Head of caudate nucleus (tissue), 42 donors: ENCODE measurements at regions not wholly inside any gene's neighbourhood (a gene's known extent, or its start where the extent isn't known, plus 50 kb on each side); places are given as distances from the start of the nearest gene placed in this dataset.

Experiments used
- DNase-seq, 42 donors: peaks; one replicate each; pipeline versions ENCODE4 v3.0.0 to v3.0.0-alpha.2; 2020 to 2021; ENCODE audit warnings: mixed read lengths in 7 of 42
- intact Hi-C: fragments of 100-400 bp; cut with DNase I; formaldehyde crosslinking; loops from one replicate; pipeline ENCODE4 v1.15.0; 2022

DNA sequence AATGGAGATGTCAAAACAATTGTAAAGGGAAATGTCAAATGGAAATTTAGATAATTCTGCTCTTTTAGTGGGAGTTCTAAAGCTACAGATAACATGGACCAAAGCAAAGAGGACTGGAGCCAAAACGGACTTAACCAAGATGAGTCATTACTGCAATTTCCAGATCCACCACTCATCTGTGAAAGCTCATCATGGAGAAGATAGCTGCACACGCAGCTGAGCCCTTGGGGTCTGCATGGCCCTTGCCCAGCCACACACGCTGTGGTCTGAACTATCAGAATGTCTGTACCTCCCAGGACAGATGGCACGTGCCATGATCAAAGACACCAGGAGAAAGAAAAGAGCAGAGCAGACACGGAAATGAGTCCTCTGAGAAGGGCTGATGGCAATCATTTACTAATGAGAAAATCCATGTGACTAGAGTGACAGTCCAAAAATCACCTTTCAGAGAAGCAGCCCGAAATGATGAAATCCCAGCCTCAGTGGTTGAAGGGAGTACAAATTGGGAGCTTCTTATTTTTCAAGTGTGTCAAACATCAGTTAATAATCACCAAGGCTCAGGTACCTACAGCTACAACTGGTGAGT, 177.9 kb upstream of the MGMT start:
- intact Hi-C loops, result no loop called here
- DNase-seq, result no peak

DNA sequence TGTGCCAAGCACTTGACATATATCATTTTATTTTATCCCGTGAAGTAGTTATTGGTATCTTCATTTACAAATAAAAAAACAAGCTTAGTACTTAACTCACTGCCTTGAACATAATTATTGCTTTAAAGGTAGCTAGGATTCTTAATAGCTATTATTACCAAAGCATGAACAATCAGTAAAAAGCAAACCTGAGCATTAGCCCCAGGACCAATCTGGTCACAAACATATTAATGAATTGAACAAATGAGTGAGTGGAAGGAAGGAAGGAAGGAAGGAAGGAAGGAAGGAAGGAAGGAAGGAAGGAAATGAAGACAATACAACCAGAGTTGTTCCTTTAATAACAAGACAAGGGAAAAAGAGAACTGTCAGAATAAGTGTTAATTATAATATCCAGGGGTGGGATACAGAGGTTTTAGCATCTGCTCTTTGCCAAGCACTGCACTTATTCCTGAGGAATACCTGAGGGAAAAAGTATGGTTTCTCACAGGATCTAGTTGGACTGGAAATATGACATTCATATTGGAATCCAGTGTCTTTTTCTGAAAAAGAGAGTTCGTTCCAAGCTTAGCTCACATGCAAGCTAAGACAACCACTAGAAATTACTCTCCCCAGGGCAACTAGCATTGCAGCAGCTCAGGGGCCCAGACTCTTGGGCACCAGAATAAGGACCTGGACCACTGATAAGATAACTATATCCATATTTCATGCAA, 172.9 kb upstream of the MGMT start:
- intact Hi-C loops, result no loop called here
- DNase-seq, result no peak

DNA sequence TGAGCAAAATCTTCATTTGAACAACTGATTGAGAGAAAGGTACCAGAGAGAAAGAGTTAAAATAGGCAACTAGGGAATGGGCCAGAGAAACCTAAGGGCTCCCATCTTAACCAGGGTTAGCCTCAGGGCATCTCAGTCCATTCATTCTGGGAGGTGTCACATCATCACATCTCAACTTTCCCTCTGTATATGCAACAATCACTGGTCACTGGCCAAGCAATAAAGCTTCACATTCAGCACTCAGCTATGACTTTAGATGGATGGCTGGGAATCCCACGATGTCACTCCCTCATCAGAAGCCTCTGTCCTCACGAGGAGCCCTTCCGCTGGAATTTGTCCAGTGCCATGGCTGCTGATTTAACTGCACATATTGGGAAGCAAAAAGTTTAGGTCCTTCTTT, 172.1 kb upstream of the MGMT start:
- DNase-seq, result no peak
- intact Hi-C loops, result no loop called here

DNA sequence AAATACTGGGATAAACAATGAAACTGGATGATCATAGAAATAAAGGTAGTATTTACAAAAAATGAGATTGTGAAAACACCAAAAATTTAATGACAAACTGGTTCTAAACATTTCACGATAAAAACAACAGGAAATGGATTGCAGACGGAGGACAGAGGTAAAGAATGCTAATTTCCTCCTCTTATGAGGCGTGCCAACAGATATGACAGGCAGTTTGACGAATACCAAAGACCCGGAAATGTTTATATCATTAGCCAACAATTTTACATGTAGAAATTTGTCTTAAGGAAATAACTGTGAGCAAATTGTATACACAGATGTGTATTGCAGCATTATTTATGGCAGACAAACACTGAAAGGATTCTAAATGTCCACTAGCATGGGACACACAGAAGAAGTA, 162.0 kb upstream of the MGMT start:
- intact Hi-C loops, result no loop called here
- no peak for DNase-seq

DNA sequence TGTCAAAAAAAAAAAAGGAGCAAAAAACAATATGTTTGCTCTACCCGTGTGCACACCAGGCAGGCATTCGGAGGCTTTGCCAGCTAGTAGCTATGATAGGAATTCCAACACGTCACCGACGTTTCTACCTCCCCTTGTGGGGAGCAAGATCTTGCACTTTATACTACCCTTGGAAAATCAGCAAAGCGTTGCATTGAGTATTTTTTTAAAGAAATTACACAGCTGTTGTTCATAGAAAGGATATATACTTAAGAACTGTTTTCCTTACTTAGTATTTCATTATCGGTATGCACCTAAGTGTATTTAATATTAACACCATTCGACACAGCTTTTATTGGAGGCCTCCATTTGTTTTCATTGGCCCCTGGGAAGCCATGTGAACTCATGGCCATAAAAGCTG, 159.9 kb upstream of the MGMT start:
- intact Hi-C loops, result no loop called here
- no peak for DNase-seq

DNA sequence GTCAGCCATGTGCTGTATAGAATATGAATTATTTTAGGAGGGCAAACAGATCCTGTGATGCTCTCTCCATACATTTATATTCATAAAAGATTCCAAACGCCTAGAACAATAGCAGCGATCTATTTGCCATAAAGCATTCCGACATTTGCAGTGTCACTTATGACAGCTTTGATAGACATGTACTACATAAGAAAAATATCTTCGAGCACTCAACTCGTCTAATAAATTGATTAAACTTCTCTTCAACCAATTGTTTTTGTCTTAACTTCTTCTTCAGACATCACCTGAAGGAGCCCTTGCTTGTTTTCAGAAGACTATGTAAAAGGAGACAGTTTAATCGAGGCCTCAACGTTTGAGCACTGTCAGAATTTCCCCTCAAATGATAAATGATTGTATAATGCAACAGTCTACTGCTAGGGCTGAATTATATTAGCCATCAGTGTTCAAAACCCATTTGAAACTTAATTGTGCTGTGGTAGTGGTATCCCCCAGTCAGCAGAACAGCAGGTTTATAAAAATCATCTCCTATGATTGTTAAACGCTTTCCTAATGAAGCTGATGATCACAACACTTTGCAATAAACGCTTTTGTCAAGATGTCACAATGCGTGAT, 158.0 kb upstream of the MGMT start:
- no peak for DNase-seq
- intact Hi-C loops, result no loop called here

DNA sequence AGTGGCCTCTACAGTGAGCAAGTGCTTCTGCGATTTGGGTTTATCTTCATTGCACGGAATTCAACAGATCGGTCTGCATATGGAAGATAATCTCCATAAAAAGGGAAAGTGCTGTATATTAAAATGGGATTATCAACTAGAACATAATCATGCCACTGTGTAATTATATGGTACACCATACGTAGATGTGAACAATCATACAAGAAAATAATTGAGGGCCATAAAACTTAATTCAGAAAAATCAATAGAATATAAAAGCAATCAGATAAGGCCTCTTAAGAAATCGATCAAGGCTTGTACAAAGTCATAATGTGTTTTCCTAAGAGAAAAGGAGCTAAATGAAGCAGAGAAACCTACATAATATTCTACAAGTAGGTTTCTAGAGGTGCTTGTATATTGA, 157.5 kb upstream of the MGMT start:
- intact Hi-C loops, result no loop called here
- DNase-seq, result no peak

DNA sequence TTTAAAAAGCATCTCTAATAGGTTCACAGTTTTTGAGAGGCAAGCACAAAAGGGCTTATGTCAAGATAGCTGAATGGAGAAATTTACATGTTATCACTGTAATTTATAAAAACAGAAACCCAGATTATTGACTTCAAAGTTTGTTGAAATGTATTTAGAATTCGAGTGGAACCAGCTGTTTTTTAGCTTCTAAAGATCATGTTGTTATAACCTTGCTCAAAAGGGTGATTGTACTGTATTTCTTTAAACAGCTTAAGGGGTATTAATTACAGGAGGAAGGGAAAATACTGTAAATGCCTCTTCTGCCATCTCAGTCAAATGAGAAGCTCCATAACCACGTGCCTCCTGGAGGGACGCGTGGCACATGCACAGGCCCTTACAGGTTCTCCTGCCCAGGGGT, 156.2 kb upstream of the MGMT start:
- DNase-seq, result no peak
- intact Hi-C loops, result no loop called here

DNA sequence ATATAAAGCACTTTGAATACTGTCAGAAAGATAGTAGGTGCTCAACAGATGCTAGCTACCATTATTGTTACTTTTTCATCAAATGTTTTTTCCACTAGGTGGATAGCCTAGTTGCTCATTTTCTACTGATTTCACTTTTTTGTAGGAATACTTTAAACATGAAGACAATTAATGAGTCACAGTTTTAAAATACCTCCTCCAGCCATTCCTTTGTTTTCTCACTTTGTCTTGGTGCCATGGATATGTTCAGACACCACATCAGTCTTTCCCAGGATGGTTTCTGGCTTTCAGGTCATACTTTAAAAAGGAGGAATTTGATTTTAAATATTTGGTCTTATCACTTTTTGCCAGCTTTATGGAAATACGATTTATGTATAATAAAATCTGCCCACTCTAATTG, 147.1 kb upstream of the MGMT start:
- intact Hi-C loops, result no loop called here
- DNase-seq, result no peak

DNA sequence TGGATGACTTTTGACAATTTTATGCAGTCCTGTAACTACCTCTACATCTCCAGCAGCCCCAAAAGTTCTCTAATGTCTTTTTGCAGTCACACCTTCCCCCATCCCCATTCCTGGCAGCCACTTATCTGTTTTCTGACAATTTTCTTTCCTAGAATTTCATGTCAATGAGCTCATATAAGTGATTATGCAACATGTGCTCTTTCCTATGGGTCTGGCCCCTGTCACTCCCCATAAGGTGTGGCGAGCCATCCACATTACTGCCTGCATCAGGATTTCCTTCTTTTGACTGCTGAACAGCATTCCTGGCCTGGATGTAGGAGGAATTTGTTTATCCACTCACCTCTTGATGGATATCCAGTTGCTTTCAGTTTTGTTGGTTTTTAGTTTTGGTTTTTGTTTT, 146.7 kb upstream of the MGMT start:
- no peak for DNase-seq
- intact Hi-C loops, result no loop called here

DNA sequence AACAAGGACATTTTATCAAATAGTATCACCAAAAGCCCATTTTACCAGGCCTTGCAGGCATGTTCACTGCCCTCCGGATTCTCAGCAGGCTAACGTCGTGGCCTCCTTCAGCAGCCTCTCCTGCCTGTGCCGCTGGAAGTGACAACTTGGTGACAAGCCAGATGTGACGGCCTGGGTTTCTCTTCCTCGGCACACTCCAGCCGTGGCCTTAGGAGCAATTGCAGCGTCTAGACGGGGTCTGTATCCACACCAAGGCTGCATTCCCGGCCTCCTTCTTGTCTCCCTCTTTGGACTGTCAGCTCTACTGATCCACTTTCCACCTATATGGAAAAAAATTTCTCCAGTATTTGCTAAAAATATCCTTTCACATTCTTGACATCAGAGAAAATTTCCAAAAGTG, 145.3 kb upstream of the MGMT start:
- no peak for DNase-seq
- intact Hi-C loops, result no loop called here

DNA sequence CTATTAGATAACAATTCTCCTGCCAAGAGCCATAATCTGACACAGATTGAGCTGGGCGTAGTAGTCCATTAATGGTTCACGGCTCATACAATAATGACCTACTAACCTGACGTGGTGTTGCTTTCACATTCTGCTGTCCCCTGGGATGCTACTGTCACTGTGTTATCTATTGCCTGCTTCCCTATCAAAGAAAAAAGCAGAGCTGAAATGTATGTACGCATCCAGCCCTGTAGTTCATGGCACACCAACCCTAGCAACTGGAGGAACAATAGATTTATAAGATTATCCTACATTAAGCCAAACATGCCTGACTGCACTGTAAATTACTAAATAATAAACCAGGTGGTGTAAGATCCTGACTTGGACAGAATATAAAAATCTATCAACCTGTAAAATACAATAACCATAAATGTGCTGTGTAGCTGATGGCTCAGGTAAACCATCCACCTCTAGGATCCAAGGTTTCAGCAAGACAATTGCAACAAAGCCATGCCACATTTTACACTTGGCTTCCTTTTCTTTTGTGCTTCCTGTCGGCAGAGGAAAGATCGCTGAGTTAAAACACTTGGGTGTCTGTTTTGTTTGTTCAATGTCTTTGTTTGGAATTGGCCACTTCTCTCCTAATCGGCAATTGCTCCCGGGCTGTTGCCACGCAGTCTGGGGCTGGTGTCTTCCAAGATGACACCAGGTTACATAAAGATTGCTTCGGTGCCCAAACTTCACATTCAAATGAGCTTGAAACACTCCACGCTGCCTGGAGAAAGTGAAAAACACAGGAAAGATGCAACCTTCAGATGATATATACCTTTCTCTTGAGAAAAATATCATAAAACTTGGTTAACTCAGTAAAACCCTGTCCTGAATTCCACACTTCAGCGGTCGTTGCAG, 143.9 kb upstream of the MGMT start:
- DNase-seq, result no peak
- intact Hi-C loops, result no loop called here

DNA sequence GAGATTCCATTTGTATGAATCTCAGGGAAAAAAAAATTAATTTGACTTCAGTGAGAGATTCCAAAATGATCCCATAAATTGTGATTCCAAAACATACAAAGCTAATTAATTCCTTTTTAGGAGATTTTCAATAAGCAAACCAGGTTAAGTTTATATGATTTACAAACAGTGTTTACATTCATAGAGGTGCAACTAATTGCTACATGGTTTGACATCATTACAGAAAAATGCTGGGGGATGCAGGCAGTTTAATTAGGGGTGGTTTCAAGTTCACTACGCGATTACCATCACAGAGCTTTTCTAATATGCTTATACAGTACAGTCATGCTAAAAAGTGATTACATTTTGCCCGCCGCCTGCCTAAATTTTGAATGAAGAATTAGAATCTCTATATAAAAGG, 143.2 kb upstream of the MGMT start:
- intact Hi-C loops, result no loop called here
- DNase-seq, result no peak

DNA sequence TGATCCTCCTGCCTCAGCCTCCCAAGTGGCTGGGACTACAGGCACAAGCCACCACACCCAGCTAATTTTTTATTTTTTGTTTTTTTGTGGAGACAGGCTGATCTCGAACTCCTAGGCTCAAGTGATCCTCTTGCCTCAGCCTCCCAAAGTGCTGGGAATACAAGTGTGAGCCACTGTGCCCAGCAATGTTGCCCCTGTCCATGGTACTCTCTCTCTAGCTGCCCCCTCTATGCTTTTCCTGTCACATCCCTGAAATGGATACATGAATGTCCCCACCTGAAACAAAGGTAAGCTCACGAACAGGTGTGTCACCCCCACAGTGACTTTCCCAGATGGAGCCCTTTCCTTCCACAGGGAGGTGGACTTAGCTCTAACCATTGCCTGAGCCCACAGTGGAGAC, 141.1 kb upstream of the MGMT start:
- no peak for DNase-seq
- intact Hi-C loops, result no loop called here

DNA sequence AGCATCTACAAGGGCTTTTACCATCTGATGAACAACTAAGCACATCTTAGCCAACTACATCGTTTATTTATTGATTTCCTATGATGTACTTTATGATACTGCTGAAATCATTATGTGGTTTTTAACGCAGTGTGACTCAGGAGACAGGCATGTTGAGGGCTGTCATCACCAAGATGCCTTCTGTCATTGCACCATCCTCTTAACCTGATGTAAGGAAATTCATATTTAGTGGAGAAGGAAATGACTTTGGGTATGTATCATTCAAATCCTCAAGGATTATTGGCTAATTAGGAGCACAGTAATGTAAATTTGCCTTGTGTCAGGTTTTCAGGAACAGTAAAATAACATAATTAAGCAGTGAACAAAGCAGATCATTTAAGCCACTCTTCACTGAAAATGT, 138.5 kb upstream of the MGMT start:
- intact Hi-C loops, result no loop called here
- DNase-seq, result no peak

DNA sequence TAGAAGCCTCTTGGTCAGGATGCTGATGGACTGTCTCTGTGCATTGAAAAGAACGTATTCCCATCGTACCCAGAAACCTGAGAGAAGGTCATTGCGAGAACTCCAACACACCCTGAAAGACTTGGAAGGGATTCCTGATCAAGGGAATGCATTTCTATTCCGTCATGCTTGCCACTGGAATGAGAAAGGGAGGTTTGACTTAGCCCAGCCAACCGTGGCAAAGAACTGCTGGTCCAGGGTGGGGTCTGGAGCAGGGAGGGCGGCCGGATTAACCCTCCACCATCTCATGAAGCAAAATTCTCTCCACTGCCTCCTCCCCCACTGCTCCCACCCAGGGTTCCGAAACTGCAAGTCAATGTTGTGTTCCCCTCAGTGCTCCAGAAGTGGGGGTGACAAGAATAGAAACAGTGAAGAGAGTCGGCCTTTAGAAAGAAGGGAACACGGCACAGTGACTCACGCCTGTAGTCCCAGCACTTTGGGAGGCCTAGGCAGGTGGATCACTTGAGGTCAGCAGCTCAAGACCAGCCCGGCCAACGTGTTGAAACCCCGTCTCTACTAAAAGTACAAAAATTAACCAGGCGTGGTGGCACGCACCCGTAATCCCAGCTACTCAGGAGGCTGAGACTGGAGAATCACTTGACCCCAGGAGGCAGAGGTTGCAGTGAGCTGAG, 137.5 kb upstream of the MGMT start:
- intact Hi-C loops, result no loop called here
- no peak for DNase-seq

DNA sequence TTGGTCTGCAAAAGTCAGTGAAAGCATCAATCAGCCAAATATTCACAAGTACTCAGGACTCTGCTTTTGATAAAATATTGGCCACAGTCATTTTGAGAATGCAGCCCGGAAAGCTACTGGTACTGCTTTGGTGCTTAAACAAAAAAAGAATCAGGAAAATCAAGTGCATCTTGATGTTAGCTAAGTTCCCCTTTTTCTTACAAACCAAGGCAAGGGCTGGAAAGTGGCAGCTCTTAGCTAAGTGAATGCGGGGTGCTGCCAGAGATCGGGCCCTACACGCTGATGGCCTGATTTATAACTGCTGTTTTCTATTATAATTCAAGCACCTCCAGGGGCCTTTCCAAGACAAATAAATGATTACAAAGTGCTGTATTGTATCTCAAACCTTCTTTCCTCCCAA, 136.8 kb upstream of the MGMT start:
- intact Hi-C loops, result no loop called here
- DNase-seq, result no peak

DNA sequence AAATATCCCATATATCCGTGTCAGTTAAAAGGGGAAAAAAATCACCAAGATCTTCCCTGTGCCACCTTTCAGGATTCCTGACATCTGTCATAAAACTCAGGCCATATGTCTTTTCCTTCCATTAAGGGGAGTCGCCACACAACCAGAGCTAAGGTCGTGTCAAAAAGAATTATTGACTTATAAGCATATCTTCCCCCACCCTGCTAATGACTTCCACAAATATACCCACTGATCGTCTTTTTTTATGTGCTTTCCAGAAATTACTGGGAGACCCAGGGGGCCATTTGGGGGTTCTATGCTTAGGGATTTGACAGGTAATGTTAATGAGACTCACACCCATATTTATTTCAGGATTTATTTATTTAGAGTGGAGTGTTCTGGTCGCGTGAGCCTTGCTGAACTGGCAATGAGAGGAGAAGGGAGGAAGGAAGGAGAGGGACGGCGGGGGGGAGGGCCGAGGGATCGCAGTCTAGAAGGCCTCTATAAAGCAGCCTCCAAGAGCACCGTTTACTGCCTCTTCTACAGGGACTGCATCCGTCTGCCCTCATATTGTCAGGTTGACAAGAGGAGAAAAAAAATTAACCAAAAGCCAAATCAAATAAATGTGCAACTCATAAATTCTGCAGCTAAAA, 135.7 kb upstream of the MGMT start:
- DNase-seq, result no peak
- intact Hi-C loops, result no loop called here

DNA sequence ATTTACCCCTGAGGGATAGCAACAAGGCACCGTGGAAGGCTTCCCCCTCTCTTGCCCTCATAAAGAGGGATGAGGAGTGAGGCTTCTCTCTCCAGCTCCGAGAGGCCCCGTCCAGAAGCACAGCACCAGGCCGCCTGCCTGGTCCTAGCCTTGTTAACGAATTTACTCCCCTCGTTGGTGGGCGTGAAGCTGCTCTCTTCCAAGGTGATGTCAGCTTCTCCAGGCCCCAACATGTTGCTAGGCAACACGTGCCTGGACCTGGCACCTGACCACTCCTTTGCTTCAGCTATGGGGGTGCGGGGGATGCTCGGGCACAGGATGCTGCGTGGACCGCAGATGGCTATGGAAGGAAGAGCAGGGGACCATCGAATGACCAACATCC, 135.2 kb upstream of the MGMT start:
- intact Hi-C loops, result no loop called here

More for the DNA sequence above, 135.2 kb upstream of the MGMT start:
- no peak for DNase-seq
